HCT116 (cell line): ENCODE measurements at regions not wholly inside any gene's neighbourhood (a gene's known extent, or its start where the extent isn't known, plus 50 kb on each side); places are given as distances from the start of the nearest gene placed in this dataset.
"Not testable (repeated sequence)": the region's sequence is repeated elsewhere in the genome, so short reads cannot be mapped to it uniquely, and the experiment has no call there.

Source experiments
- ATAC-seq: fragments of 200-7000 bp; cut with Tn5 transposase; 2 replicates; pipeline ENCODE4 v1.9.1; 2020; ENCODE audit warnings: mild to moderate bottlenecking, moderate library complexity
- BruUV-seq: library from RNA; stranded (reverse); fragments of 400-500 nt; replicated peaks from 2 replicates; lab custom pipeline; 2021; lab: Mats Ljungman, UMichigan
- CTCF ChIA-PET: fragments of 300-600 bp; sonication (Branson Sonifier 250); formaldehyde crosslinking; loops from one replicate; lab custom pipeline; 2021; ENCODE audit warnings: antibody characterized with exemption; lab: Charles Lee
- POLR2A ChIA-PET: fragments of 300-600, 350-600 bp; sonication (Branson Sonifier 250); formaldehyde crosslinking; loops from one replicate; lab custom pipeline; 2021; ENCODE audit warnings: antibody characterized with exemption; lab: Charles Lee
- RAD21 ChIA-PET, 2 experiments: fragments of 300-600 bp; sonication (Branson Sonifier 250); formaldehyde crosslinking; loops; one replicate each; lab custom pipeline; 2023; ENCODE audit warnings: low total read pairs in 2 of 2; ENCODE audit not compliant: uncharacterized antibody in 2 of 2, unreplicated experiment in 2 of 2, low non-redundant PET in 1 of 2; lab: Charles Lee
- DNase-seq: peaks from one replicate; pipeline ENCODE4 v3.0.0-alpha.2; 2010; ENCODE audit warnings: low read depth, low spot score
- H2AFZ ChIP-seq: fragments of 200-600 bp; shearing (Covaris generic), sonication (generic); 2 replicates; pipeline ENCODE4 v1.6.1; 2017; ENCODE audit warnings: low read depth, mixed run types, mixed read lengths, antibody characterized with exemption, low read length; ENCODE audit not compliant: poor library complexity, severe bottlenecking
- H3K27ac ChIP-seq: 2 replicates; pipeline ENCODE4 v1.5.1; 2012; ENCODE audit warnings: low read depth, low read length
- H3K27me3 ChIP-seq: fragments of 200-600 bp; sonication (generic); 2 replicates; pipeline ENCODE4 v1.6.1; 2016; ENCODE audit warnings: mixed run types, low read length, mixed read lengths; ENCODE audit not compliant: insufficient read depth
- H3K36me3 ChIP-seq, 2 experiments: fragments of 200-500 bp in 1 of 2; fragments of 200-600 bp in 1 of 2; sonication (Bioruptor generic) in 1 of 2; sonication (generic) in 1 of 2; 2 replicates each; pipeline versions ENCODE4 v1.5.1 to v1.6.1; 2014 to 2016; ENCODE audit warnings: low read length in 2 of 2, inconsistent platforms in 1 of 2, mixed read lengths in 1 of 2, mixed run types in 1 of 2; ENCODE audit not compliant: insufficient read depth in 2 of 2, control insufficient read depth in 1 of 2
- H3K4me1 ChIP-seq, 2 experiments: fragments of 200-600 bp in 1 of 2; sonication (generic) in 1 of 2; 2 replicates each; pipeline versions ENCODE4 v1.5.1 to v1.6.1; 2012 to 2017; ENCODE audit warnings: low read length in 2 of 2, inconsistent platforms in 1 of 2, mild to moderate bottlenecking in 1 of 2, mixed read lengths in 1 of 2, mixed run types in 1 of 2, moderate library complexity in 1 of 2; ENCODE audit not compliant: insufficient read depth in 2 of 2, control insufficient read depth in 1 of 2
- H3K4me2 ChIP-seq: fragments of 200-600 bp; sonication (generic); 2 replicates; pipeline ENCODE4 v1.6.1; 2017; ENCODE audit warnings: mixed run types, low read length, mixed read lengths
- H3K4me3 ChIP-seq, 2 experiments: fragments of 200-600 bp in 1 of 2; sonication (generic) in 1 of 2; replicated peaks in 1 of 2; 2 replicates each; pipeline ENCODE4 v1.5.1; 2011 to 2016; ENCODE audit warnings: low read length in 2 of 2, control low read depth in 1 of 2, low read depth in 1 of 2, mild to moderate bottlenecking in 1 of 2, mixed read lengths in 1 of 2, mixed run types in 1 of 2
- H3K79me2 ChIP-seq: fragments of 200-600 bp; sonication (generic); 2 replicates; pipeline ENCODE4 v1.6.1; 2017; ENCODE audit warnings: mild to moderate bottlenecking, mixed run types, low read length, moderate library complexity, mixed read lengths; ENCODE audit not compliant: insufficient read depth
- H3K9ac ChIP-seq: fragments of 200-600 bp; sonication (generic); 2 replicates; pipeline ENCODE4 v1.6.1; 2016; ENCODE audit warnings: low read length, mixed read lengths
- H3K9me2 ChIP-seq: fragments of 200-600 bp; sonication (generic), shearing (Covaris generic); 2 replicates; pipeline ENCODE4 v1.6.1; 2017; ENCODE audit warnings: mixed run types, mild to moderate bottlenecking, moderate library complexity; ENCODE audit not compliant: insufficient read depth
- H3K9me3 ChIP-seq, 2 experiments: fragments of 200-500 bp in 1 of 2; fragments of 200-600 bp in 1 of 2; sonication (Bioruptor generic) in 1 of 2; sonication (generic) in 1 of 2; 2 replicates each; pipeline ENCODE4 v1.6.1; 2014 to 2017; ENCODE audit warnings: low read length in 2 of 2, mixed read lengths in 2 of 2, inconsistent platforms in 1 of 2, low read depth in 1 of 2, mild to moderate bottlenecking in 1 of 2, mixed run types in 1 of 2, moderate library complexity in 1 of 2; ENCODE audit not compliant: control insufficient read depth in 1 of 2, insufficient read depth in 1 of 2
- H4K20me1 ChIP-seq: fragments of 200-600 bp; sonication (generic), shearing (Covaris generic); 2 replicates; pipeline ENCODE4 v1.6.1; 2017; ENCODE audit warnings: mixed run types, mild to moderate bottlenecking, moderate library complexity; ENCODE audit not compliant: insufficient read depth
- ATF3 ChIP-seq: IDR thresholded peaks from 2 replicates; pipeline ENCODE4 v1.6.1; 2012
- CTCF ChIP-seq, 3 experiments: fragments of 200-600 bp in 1 of 3; sonication (generic) in 1 of 3; IDR thresholded peaks in 2 of 3; conservative IDR thresholded peaks in 1 of 3; 2 replicates each; pipeline ENCODE4 v1.5.1; 2012 to 2017; ENCODE audit warnings: low read depth in 2 of 3, low read length in 2 of 3, antibody characterized with exemption in 1 of 3, borderline replicate concordance in 1 of 3, control low read depth in 1 of 3, mild to moderate bottlenecking in 1 of 3, mixed read lengths in 1 of 3, mixed run types in 1 of 3, moderate library complexity in 1 of 3; ENCODE audit not compliant: insufficient read depth in 1 of 3
- RAD21 ChIP-seq: IDR thresholded peaks from 2 replicates; pipeline ENCODE4 v1.6.1; 2012; ENCODE audit warnings: low read depth, mild to moderate bottlenecking
- SP1 ChIP-seq: IDR thresholded peaks from 2 replicates; pipeline ENCODE4 v1.6.1; 2012; ENCODE audit warnings: low read depth
- SRF ChIP-seq: IDR thresholded peaks from 2 replicates; pipeline ENCODE4 v1.6.1; 2012; ENCODE audit warnings: low read depth
- TCF7L2 ChIP-seq: IDR thresholded peaks from 2 replicates; pipeline ENCODE4 v1.7.0; 2011; ENCODE audit warnings: borderline replicate concordance, inconsistent platforms; ENCODE audit not compliant: insufficient read depth, insufficient read length; ENCODE audit errors: extremely low read depth
- YY1 ChIP-seq: IDR thresholded peaks from 2 replicates; pipeline ENCODE4 v1.6.1; 2011; ENCODE audit warnings: low read length, low read depth, moderate library complexity, mild to moderate bottlenecking; ENCODE audit not compliant: insufficient replicate concordance; ENCODE audit errors: extremely low read depth
- intact Hi-C: fragments of 100-400 bp; cut with micrococcal nuclease; formaldehyde crosslinking; loops from 2 replicates; pipeline ENCODE4 v1.10.0; 2022
- TF ChIP-seq, protein P1 (sequence below): IDR thresholded peaks from 2 replicates; pipeline ENCODE4 v1.6.1; 2011; ENCODE audit warnings: mild to moderate bottlenecking, low read length, moderate library complexity; ENCODE audit not compliant: insufficient replicate concordance; ENCODE audit errors: extremely low read depth

DNA sequence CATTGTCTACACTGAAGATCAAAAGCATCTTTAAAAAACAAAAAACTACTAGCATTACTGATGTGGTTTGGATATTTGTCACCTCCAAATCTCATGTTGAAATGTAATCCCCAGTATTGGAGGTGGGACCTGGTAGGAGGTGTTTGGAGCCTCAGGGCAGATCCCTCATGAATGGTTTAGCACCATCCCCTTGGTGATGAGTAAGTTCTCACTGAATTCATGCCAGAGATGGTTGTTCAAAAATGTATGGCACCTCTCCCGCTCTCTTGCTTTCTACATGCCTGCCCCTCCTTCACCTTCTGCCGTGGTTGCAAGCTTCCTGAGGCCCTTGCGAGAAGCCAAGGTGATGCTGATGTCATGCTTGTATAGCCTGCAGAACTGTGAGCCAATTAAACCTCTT is 136.6 kb upstream of the FHIT start:
- H3K4me2 ChIP-seq = no peak overlapping the region
- no peaks in the 10 kb centered on the region for H3K27me3 ChIP-seq
- H2AFZ ChIP-seq = no peak overlapping the region
- intact Hi-C loops = no loop called here
- H3K9me3 ChIP-seq = no peaks in the 10 kb centered on the region
- no peaks in the 10 kb centered on the region for H3K4me1 ChIP-seq
- H3K9ac ChIP-seq = no peak overlapping the region
- RAD21 ChIA-PET = no interaction called here
- DNase-seq (no peak), ATAC-seq (no peak)
- no peak overlapping the region for H3K4me3 ChIP-seq
- no peak overlapping the region for H3K27ac ChIP-seq
- CTCF ChIA-PET = no interaction called here
- no peaks in the 10 kb centered on the region for H3K36me3 ChIP-seq
- BruUV-seq = no TSS peak
- no peaks in the 10 kb centered on the region for H3K79me2 ChIP-seq
- no peaks in the 10 kb centered on the region for H4K20me1 ChIP-seq
- TF ChIP-seq SRF = no peak
- TF ChIP-seq TCF7L2 = no peak
- POLR2A ChIA-PET = no interaction called here
- H3K9me2 ChIP-seq = no peaks in the 10 kb centered on the region

DNA sequence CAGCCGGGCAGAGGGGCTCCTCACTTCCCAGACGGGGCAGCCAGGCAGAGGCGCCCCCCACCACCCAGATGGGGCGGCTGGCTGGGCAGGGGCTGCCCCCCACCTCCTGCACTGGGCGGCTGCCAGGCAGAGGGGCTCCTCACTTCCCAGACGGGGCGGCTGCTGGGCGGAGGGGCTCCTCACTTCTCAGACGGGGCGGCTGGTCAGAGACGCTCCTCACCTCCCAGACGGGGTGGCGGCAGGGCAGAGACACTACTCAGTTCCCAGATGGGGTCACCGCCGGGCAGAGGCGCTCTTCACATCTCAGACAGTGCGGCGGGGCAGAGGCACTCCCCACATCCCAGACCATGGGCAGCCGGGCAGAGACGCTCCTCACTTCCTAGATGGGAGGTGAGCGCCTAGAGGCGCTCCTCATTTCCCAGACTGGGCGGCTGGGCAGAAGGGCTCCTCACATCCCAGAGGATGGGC is 142.3 kb upstream of the FHIT start:
- ATAC-seq, H3K4me2 ChIP-seq, H3K79me2 ChIP-seq, BruUV-seq, POLR2A ChIA-PET, H3K4me3 ChIP-seq, H3K27ac ChIP-seq, intact Hi-C loops, H2AFZ ChIP-seq, H3K9ac ChIP-seq, DNase-seq, H3K27me3 ChIP-seq, RAD21 ChIA-PET, H4K20me1 ChIP-seq, H3K9me2 ChIP-seq, H3K4me1 ChIP-seq, H3K9me3 ChIP-seq, H3K36me3 ChIP-seq, CTCF ChIA-PET: not testable (repeated sequence)

DNA sequence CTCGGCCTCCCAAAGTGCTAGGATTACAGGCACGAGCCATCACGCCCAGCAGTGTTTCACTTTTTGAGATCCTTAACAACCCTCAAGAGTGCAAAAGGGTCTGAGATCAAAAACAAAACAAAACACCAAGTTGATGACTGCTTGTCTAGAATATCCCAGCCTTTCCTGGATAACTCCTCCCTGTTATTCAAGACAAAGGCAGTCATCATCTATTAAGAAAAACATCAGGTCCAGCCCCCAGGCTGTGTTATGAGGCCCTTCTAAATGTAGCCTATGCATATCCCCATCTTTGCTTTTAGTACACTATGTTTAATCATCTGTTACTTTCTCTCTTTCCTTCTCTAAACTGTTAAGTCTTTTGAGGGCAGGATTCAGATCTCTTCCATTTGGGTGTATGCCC is 150.1 kb upstream of the FHIT start:
- intact Hi-C loops = no loop called here
- Histone ChIP-seq H3K4me2 (no peak overlapping the region), H3K27me3 (no peaks in the 10 kb centered on the region), H3K79me2 (no peaks in the 10 kb centered on the region), H3K36me3 (no peaks in the 10 kb centered on the region), H3K9me2 (no peaks in the 10 kb centered on the region), H2AFZ (no peak overlapping the region), H3K9me3 (no peaks in the 10 kb centered on the region), H3K4me3 (no peak overlapping the region), H4K20me1 (no peaks in the 10 kb centered on the region), H3K4me1 (no peaks in the 10 kb centered on the region), H3K9ac (no peak overlapping the region), H3K27ac (no peak overlapping the region)
- ATAC-seq = no peak
- CTCF ChIA-PET = no interaction called here
- BruUV-seq = no TSS peak
- no peak for DNase-seq
- RAD21 ChIA-PET = no interaction called here
- POLR2A ChIA-PET = no interaction called here
- TF ChIP-seq, protein P1, sequence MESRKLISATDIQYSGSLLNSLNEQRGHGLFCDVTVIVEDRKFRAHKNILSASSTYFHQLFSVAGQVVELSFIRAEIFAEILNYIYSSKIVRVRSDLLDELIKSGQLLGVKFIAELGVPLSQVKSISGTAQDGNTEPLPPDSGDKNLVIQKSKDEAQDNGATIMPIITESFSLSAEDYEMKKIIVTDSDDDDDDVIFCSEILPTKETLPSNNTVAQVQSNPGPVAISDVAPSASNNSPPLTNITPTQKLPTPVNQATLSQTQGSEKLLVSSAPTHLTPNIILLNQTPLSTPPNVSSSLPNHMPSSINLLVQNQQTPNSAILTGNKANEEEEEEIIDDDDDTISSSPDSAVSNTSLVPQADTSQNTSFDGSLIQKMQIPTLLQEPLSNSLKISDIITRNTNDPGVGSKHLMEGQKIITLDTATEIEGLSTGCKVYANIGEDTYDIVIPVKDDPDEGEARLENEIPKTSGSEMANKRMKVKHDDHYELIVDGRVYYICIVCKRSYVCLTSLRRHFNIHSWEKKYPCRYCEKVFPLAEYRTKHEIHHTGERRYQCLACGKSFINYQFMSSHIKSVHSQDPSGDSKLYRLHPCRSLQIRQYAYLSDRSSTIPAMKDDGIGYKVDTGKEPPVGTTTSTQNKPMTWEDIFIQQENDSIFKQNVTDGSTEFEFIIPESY = no peak
- TF ChIP-seq RAD21 (no peak), YY1 (no peak), CTCF (IDR thresholded peaks at IDR 0.05 in 2 of 3, conservative IDR thresholded peaks at IDR 0.05 in 1 of 3; ENCODE audit: borderline replicate concordance in 1 of 3, insufficient read depth in 1 of 3, low read depth in 2 of 3, low read length in 2 of 3) (no peak), SRF (no peak), TCF7L2 (no peak), ATF3 (no peak), SP1 (no peak)
